LNCaP clone FGC (cell line): ENCODE measurements at regions not wholly inside any gene's neighbourhood (a gene's known extent, or its start where the extent isn't known, plus 50 kb on each side); places are given as distances from the start of the nearest gene placed in this dataset.

Source experiments
- DNase-seq: peaks from one replicate; pipeline ENCODE4 v3.0.0-alpha.2; 2011; ENCODE audit warnings: low read depth
- H3K4me3 ChIP-seq: 2 replicates; pipeline ENCODE4 v1.5.1; 2011; ENCODE audit warnings: mild to moderate bottlenecking, low read depth, low read length, control low read depth
- TF ChIP-seq, protein P1 (sequence below): IDR thresholded peaks from 2 replicates; pipeline ENCODE4 v1.5.1; 2012; ENCODE audit warnings: mild to moderate bottlenecking; ENCODE audit not compliant: control insufficient read depth, insufficient read depth; ENCODE audit errors: extremely low read depth

- no peak for DNase-seq
- no peak overlapping the region for H3K4me3 ChIP-seq
- TF ChIP-seq, protein P1, sequence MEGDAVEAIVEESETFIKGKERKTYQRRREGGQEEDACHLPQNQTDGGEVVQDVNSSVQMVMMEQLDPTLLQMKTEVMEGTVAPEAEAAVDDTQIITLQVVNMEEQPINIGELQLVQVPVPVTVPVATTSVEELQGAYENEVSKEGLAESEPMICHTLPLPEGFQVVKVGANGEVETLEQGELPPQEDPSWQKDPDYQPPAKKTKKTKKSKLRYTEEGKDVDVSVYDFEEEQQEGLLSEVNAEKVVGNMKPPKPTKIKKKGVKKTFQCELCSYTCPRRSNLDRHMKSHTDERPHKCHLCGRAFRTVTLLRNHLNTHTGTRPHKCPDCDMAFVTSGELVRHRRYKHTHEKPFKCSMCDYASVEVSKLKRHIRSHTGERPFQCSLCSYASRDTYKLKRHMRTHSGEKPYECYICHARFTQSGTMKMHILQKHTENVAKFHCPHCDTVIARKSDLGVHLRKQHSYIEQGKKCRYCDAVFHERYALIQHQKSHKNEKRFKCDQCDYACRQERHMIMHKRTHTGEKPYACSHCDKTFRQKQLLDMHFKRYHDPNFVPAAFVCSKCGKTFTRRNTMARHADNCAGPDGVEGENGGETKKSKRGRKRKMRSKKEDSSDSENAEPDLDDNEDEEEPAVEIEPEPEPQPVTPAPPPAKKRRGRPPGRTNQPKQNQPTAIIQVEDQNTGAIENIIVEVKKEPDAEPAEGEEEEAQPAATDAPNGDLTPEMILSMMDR, result no peak
These were observed 54.6 kb upstream of the DEPDC1 start for GRCh38 chr1:68551459-68551858.

DNA sequence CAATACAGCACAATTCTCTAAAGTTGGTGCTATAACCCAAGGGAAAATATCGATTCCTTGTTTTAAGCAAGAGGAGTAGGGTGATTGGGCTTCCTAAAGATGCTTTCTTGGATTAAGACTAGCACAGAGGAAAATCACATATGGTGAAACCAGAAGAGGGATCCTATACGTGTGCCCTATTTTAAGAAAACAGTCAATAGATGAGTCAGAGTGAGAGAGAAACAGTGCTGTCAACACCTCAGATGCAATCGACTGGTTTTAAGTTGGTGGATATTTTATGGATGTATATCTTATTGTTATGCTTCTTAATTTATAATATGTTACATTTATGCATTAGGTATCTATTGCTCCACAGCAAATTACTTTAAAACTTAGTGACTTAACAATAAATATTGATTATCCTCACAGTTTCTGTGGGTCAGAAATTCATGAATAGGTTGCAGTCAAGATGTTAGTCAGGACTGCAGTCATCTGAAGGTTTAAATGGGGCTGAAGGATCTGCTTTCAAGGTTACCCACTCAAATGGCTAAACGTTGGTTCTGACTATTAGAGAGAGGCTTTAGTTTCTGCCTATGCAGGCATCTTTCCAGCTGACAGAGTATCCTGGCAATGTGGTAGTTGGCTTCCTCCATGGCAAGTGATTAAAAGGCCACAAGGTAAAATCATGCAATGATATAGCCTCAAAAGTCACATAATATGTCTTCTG, 61.6 kb upstream of the DEPDC1 start:
- TF ChIP-seq, protein P1, result no peak
- no peak overlapping the region for H3K4me3 ChIP-seq
- DNase-seq, result no peak

- TF ChIP-seq, protein P1, result no peak
- H3K4me3 ChIP-seq, result no peak overlapping the region
- no peak for DNase-seq
These were observed 69.0 kb upstream of the DEPDC1 start for GRCh38 chr1:68565923-68566322.

DNA sequence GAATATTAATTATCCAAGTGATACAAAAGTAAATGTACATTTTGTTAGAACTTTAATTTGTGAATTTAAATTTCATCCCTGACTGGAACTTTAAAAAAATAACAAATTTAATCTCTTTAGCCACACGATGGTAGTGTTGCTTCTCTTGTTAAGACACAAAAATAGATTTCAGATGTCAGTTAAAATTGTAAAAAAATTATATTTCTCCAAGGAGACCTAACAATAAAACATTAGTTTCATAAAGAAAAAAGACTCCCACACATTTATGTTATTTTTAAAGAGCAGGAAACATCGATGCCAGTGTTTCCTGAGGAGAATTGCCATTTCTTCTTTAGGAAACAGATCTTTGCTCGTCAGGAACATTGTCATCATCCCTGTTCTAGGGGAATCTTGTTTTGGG, 74.0 kb upstream of the DEPDC1 start:
- no peak for DNase-seq
- H3K4me3 ChIP-seq, result no peak overlapping the region
- TF ChIP-seq, protein P1, result peak; percentile 43

- no peak for DNase-seq
These were observed 74.8 kb upstream of the DEPDC1 start for GRCh38 chr1:68571454-68572235.

GRCh38 chr1:68585351-68585750, 88.5 kb upstream of the DEPDC1 start:
- TF ChIP-seq, protein P1, result no peak
- no peak for DNase-seq
- no peak overlapping the region for H3K4me3 ChIP-seq

More at GRCh38 chr1:68571454-68572235, 74.8 kb upstream of the DEPDC1 start:
- TF ChIP-seq, protein P1, result no peak
- H3K4me3 ChIP-seq, result no peak overlapping the region
